Parathyroid adenoma (tissue), 2 donors: ENCODE measurements at regions not wholly inside any gene's neighbourhood (a gene's known extent, or its start where the extent isn't known, plus 50 kb on each side); places are given as distances from the start of the nearest gene placed in this dataset.
"Not testable (repeated sequence)": the region's sequence is repeated elsewhere in the genome, so short reads cannot be mapped to it uniquely, and the experiment has no call there.

Experiments
- H2AFZ ChIP-seq: fragments of 300-600 bp; sonication (generic); one replicate; pipeline ENCODE4 v1.7.0; 2017; ENCODE audit warnings: antibody characterized with exemption, mild to moderate bottlenecking
- H3K27ac ChIP-seq: fragments of 300-600 bp; sonication (generic); one replicate; pipeline ENCODE4 v1.7.0; 2017
- H3K27me3 ChIP-seq: fragments of 300-600 bp; sonication (generic); one replicate; pipeline ENCODE4 v1.7.0; 2017; ENCODE audit warnings: low read length; ENCODE audit not compliant: control insufficient read depth, insufficient read depth
- H3K36me3 ChIP-seq: fragments of 300-600 bp; sonication (generic); one replicate; pipeline ENCODE4 v1.7.0; 2017; ENCODE audit warnings: low read length; ENCODE audit not compliant: control insufficient read depth, insufficient read depth
- H3K4me1 ChIP-seq: fragments of 300-600 bp; sonication (generic); one replicate; pipeline ENCODE4 v1.7.0; 2017; ENCODE audit warnings: control low read depth
- H3K4me2 ChIP-seq: fragments of 300-600 bp; sonication (generic); one replicate; pipeline ENCODE4 v1.7.0; 2017; ENCODE audit warnings: low read length
- H3K4me3 ChIP-seq: fragments of 300-600 bp; sonication (generic); one replicate; pipeline ENCODE4 v1.7.0; 2017; ENCODE audit warnings: low read depth, low read length
- H3K79me2 ChIP-seq: fragments of 300-600 bp; sonication (generic); one replicate; pipeline ENCODE4 v1.7.0; 2017; ENCODE audit warnings: control low read depth
- H3K9ac ChIP-seq: fragments of 300-600 bp; sonication (generic); one replicate; pipeline ENCODE4 v1.7.0; 2017; ENCODE audit warnings: mild to moderate bottlenecking
- H3K9me3 ChIP-seq: fragments of 300-600 bp; sonication (generic); one replicate; pipeline ENCODE4 v1.7.0; 2017; ENCODE audit warnings: low read length; ENCODE audit not compliant: control insufficient read depth
- TF ChIP-seq, protein P1 (sequence below): fragments of 300-600 bp; sonication (generic); IDR thresholded peaks from one replicate; pipeline ENCODE4 v1.7.0; 2017; ENCODE audit warnings: antibody characterized with exemption, mild to moderate bottlenecking
- donor health status: primary hyperparathyroidism.

DNA sequence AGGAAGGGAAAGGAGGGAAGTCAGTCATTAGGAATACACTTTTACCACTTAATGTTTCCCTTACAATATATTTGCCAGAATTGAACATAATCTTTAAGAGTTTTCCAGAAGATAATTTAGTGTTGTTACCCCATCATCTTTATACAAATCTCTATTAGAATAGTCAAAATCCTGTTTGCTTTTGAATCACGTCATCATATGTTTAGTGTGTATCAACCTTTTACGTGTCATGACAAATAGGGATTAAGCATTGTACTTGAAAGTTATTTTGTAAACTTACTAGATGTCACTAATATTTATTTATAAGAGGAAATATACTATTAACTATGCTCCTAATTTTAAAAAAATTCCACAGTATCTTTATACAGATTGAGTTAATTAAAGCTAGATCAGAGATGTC lies 1899.5 kb downstream of the MAT2B start:
- Histone ChIP-seq H3K9me3 (no peaks in the 10 kb centered on the region), H3K4me3 (no peak overlapping the region), H3K79me2 (no peaks in the 10 kb centered on the region), H3K27me3 (no peaks in the 10 kb centered on the region), H3K4me1 (no peaks in the 10 kb centered on the region), H3K4me2 (no peak overlapping the region), H2AFZ (no peak overlapping the region), H3K9ac (no peak overlapping the region), H3K36me3 (no peaks in the 10 kb centered on the region), H3K27ac (no peak overlapping the region)
- TF ChIP-seq, protein P1, sequence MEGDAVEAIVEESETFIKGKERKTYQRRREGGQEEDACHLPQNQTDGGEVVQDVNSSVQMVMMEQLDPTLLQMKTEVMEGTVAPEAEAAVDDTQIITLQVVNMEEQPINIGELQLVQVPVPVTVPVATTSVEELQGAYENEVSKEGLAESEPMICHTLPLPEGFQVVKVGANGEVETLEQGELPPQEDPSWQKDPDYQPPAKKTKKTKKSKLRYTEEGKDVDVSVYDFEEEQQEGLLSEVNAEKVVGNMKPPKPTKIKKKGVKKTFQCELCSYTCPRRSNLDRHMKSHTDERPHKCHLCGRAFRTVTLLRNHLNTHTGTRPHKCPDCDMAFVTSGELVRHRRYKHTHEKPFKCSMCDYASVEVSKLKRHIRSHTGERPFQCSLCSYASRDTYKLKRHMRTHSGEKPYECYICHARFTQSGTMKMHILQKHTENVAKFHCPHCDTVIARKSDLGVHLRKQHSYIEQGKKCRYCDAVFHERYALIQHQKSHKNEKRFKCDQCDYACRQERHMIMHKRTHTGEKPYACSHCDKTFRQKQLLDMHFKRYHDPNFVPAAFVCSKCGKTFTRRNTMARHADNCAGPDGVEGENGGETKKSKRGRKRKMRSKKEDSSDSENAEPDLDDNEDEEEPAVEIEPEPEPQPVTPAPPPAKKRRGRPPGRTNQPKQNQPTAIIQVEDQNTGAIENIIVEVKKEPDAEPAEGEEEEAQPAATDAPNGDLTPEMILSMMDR = no peak

DNA sequence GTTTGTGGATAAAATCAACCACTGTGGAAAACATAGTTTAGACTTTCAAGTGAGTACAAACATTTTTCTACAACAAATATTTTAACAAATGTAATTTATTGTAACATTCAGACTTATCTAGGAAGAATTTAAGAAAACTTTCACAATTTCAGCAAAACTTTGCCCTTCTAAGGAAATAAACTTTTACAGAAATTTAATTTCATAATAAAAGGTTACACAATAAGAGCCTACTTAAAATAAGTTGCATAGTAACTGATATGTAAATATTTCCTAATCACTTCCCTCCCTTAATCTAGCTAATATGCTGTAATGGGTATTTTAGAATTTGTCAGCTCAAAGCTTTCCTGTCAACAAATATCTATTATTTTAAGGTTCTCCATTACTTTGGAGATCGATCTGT lies 1899.9 kb downstream of the MAT2B start:
- Histone ChIP-seq H3K9ac (no peak overlapping the region), H3K4me3 (no peak overlapping the region), H3K27ac (no peak overlapping the region), H3K36me3 (no peaks in the 10 kb centered on the region), H3K27me3 (no peaks in the 10 kb centered on the region), H3K79me2 (no peaks in the 10 kb centered on the region), H3K9me3 (no peaks in the 10 kb centered on the region), H3K4me1 (no peaks in the 10 kb centered on the region), H3K4me2 (no peak overlapping the region), H2AFZ (no peak overlapping the region)
- TF ChIP-seq, protein P1 = no peak

GRCh38 chr5:165407352-165407751 lies 1901.9 kb downstream of the MAT2B start:
- Histone ChIP-seq H3K27ac (no peak overlapping the region), H3K27me3 (no peaks in the 10 kb centered on the region), H3K9ac (no peak overlapping the region), H3K4me3 (no peak overlapping the region), H3K79me2 (no peaks in the 10 kb centered on the region), H3K4me2 (no peak overlapping the region), H3K4me1 (no peaks in the 10 kb centered on the region), H3K36me3 (no peaks in the 10 kb centered on the region), H2AFZ (no peak overlapping the region), H3K9me3 (no peaks in the 10 kb centered on the region)
- TF ChIP-seq, protein P1 = no peak

DNA sequence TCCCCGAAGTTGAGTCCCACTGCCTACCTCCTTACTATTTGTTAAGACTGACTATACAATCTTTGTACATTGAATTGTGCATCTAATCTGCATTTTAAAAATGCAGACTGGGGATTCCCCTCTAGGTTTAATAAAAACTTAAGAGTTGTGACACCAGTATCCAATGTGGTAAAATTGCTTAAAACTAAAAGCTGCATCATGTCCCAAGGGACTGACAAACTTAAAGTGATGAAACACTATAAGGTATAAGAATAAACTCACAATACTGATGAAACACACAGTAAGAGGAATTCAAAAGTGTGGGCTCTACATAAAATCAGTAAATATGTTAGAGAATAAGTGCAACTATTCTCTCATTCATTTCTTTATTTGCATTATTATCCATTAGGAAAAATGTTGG lies 1905.1 kb downstream of the MAT2B start:
- no peak overlapping the region for H3K4me2 ChIP-seq
- no peak overlapping the region for H3K4me3 ChIP-seq
- no peaks in the 10 kb centered on the region for H3K27me3 ChIP-seq
- no peaks in the 10 kb centered on the region for H3K9me3 ChIP-seq
- H3K36me3 ChIP-seq = no peaks in the 10 kb centered on the region
- H2AFZ ChIP-seq = no peak overlapping the region
- H3K79me2 ChIP-seq = no peaks in the 10 kb centered on the region
- H3K9ac ChIP-seq = no peak overlapping the region
- no peaks in the 10 kb centered on the region for H3K4me1 ChIP-seq
- TF ChIP-seq, protein P1 = no peak
- no peak overlapping the region for H3K27ac ChIP-seq

GRCh38 chr5:165411532-165411931 lies 1906.1 kb downstream of the MAT2B start:
- H3K27ac ChIP-seq, H3K9me3 ChIP-seq, H3K4me1 ChIP-seq, H3K36me3 ChIP-seq, H3K9ac ChIP-seq, H3K4me2 ChIP-seq, H3K79me2 ChIP-seq, H2AFZ ChIP-seq, H3K4me3 ChIP-seq, H3K27me3 ChIP-seq: not testable (repeated sequence)
